Gastroesophageal sphincter (tissue), 4 donors: ENCODE measurements at regions not wholly inside any gene's neighbourhood (a gene's known extent, or its start where the extent isn't known, plus 50 kb on each side); places are given as distances from the start of the nearest gene placed in this dataset.

Experiments
- ATAC-seq: fragments of 150-250 bp; one replicate; pipeline ENCODE4 v1.9.1; 2016; ENCODE audit warnings: mild to moderate bottlenecking, moderate library complexity
- H3K27ac ChIP-seq, 4 donors: fragments of 200-600 bp; sonication (generic) in 3 of 4; 1 replicate in 3 of 4; 2 replicates in 1 of 4; pipeline ENCODE4 v1.5.1; 2016 to 2019
- H3K27me3 ChIP-seq: fragments of 200-600 bp; sonication (generic); one replicate; pipeline ENCODE4 v1.5.1; 2019
- H3K36me3 ChIP-seq, 2 donors: fragments of 200-600 bp; sonication (generic); one replicate each; pipeline ENCODE4 v1.5.1; 2019; ENCODE audit warnings: control low read depth in 1 of 2
- H3K4me1 ChIP-seq, 3 donors: fragments of 200-600 bp; sonication (generic); 1 replicate in 2 of 3; 2 replicates in 1 of 3; pipeline ENCODE4 v1.5.1; 2016 to 2019; ENCODE audit warnings: control low read depth in 2 of 3
- H3K4me3 ChIP-seq, 2 donors: fragments of 200-600 bp; sonication (generic); one replicate each; pipeline ENCODE4 v1.5.1; 2019; ENCODE audit warnings: mild to moderate bottlenecking in 1 of 2, moderate library complexity in 1 of 2
- H3K9me3 ChIP-seq, 3 donors: fragments of 200-600 bp; sonication (generic); one replicate each; pipeline ENCODE4 v1.5.1; 2017 to 2019; ENCODE audit warnings: control low read depth in 2 of 3
- CTCF ChIP-seq, 4 experiments: fragments of 200-600 bp in 2 of 4; fragments of 450-650 bp in 2 of 4; sonication (generic) in 1 of 4; IDR thresholded peaks; one replicate each; pipeline ENCODE4 v1.5.1; 2017 to 2019; ENCODE audit warnings: antibody characterized with exemption in 4 of 4, mild to moderate bottlenecking in 2 of 4, moderate library complexity in 2 of 4
- EP300 ChIP-seq: sonication (generic); formaldehyde crosslinking; IDR thresholded peaks from one replicate; pipeline ENCODE4 v1.6.1; 2017; ENCODE audit warnings: antibody characterized with exemption, mild to moderate bottlenecking
- POLR2A ChIP-seq, 2 donors: fragments of 450-650 bp; IDR thresholded peaks; one replicate each; pipeline ENCODE4 v1.6.1; 2017; ENCODE audit warnings: antibody characterized with exemption in 2 of 2, mild to moderate bottlenecking in 2 of 2, moderate library complexity in 1 of 2
- POLR2AphosphoS5 ChIP-seq: sonication (generic); formaldehyde crosslinking; IDR thresholded peaks from one replicate; pipeline ENCODE4 v1.6.1; 2017; ENCODE audit warnings: antibody characterized with exemption
- WGBS, 2 donors: methylation state at CpG; one replicate each; pipeline ENCODE4 v1.1.5; 2018; ENCODE audit warnings: low coverage in 1 of 2; 5-methylcytosine and 5-hydroxymethylcytosine counted together

GRCh38 chr5:27412384-27412783 is 374.0 kb upstream of the CDH9 start:
- 50 to 55% methylated on average over 1 of the region's 1 CpG for WGBS, 2 donors
- H3K27ac ChIP-seq, result no peak overlapping the region
- H3K27me3 ChIP-seq, result no peaks in the 10 kb centered on the region
- ATAC-seq, result no peak
- H3K9me3 ChIP-seq, result no peaks in the 10 kb centered on the region
- TF ChIP-seq POLR2A (IDR thresholded peaks at IDR 0.05), result no peak
- no peak for TF ChIP-seq POLR2AphosphoS5
- TF ChIP-seq CTCF (IDR thresholded peaks at IDR 0.05), result no peak
- TF ChIP-seq EP300, result no peak
- no peaks in the 10 kb centered on the region for H3K36me3 ChIP-seq
- no peak overlapping the region for H3K4me3 ChIP-seq
- no peaks in the 10 kb centered on the region for H3K4me1 ChIP-seq

- Histone ChIP-seq H3K27ac (no peak overlapping the region), H3K9me3 (no peaks in the 10 kb centered on the region), H3K36me3 (no peaks in the 10 kb centered on the region), H3K4me1 (no peaks in the 10 kb centered on the region), H3K4me3 (no peak overlapping the region), H3K27me3 (no peaks in the 10 kb centered on the region)
- no peak for ATAC-seq
- WGBS, 2 donors, result 56 to 88% methylated on average over 1 of the region's 1 CpG
- TF ChIP-seq POLR2AphosphoS5 (no peak), CTCF (IDR thresholded peaks at IDR 0.05) (no peak), EP300 (no peak), POLR2A (IDR thresholded peaks at IDR 0.05) (no peak)
Measured at GRCh38 chr5:27406020-27406419, 367.6 kb upstream of the CDH9 start.

- Histone ChIP-seq H3K27ac (no peak overlapping the region), H3K27me3 (no peaks in the 10 kb centered on the region), H3K4me3 (no peak overlapping the region), H3K4me1 (no peaks in the 10 kb centered on the region), H3K36me3 (no peaks in the 10 kb centered on the region), H3K9me3 (peaks cover 0 to 4% (median 0%) of the 10 kb centered on the region in 3 donors)
- ATAC-seq, result no peak
- WGBS, 2 donors, result 53 to 56% methylated on average over 5 of the region's 5 CpGs
- no peak for TF ChIP-seq POLR2AphosphoS5
- no peak for TF ChIP-seq EP300
- no peak for TF ChIP-seq CTCF (IDR thresholded peaks at IDR 0.05)
- no peak for TF ChIP-seq POLR2A (IDR thresholded peaks at IDR 0.05)
Measured at GRCh38 chr5:27403243-27403882, 365.0 kb upstream of the CDH9 start.

GRCh38 chr5:27402828-27403227 is 364.4 kb upstream of the CDH9 start:
- ATAC-seq, result no peak

More at GRCh38 chr5:27402828-27403227, 364.4 kb upstream of the CDH9 start:
- H3K4me3 ChIP-seq, result no peak overlapping the region
- H3K27me3 ChIP-seq, result no peaks in the 10 kb centered on the region
- peaks cover 0 to 6% (median 0%) of the 10 kb centered on the region in 3 donors for H3K9me3 ChIP-seq
- H3K36me3 ChIP-seq, result no peaks in the 10 kb centered on the region
- H3K4me1 ChIP-seq, result no peaks in the 10 kb centered on the region
- 73 to 88% methylated on average over 3 of the region's 3 CpGs for WGBS, 2 donors
- no peak overlapping the region for H3K27ac ChIP-seq
- no peak for TF ChIP-seq CTCF (IDR thresholded peaks at IDR 0.05)
- no peak for TF ChIP-seq POLR2A (IDR thresholded peaks at IDR 0.05)
- TF ChIP-seq EP300, result no peak
- TF ChIP-seq POLR2AphosphoS5, result no peak
